Karpas-422 (cell line): ENCODE measurements at regions not wholly inside any gene's neighbourhood (a gene's known extent, or its start where the extent isn't known, plus 50 kb on each side); places are given as distances from the start of the nearest gene placed in this dataset.
"Not testable (repeated sequence)": the region's sequence is repeated elsewhere in the genome, so short reads cannot be mapped to it uniquely, and the experiment has no call there.

Experiments used
- DNase-seq: peaks from one replicate; pipeline ENCODE4 v3.0.0-alpha.2; 2015
- H2AFZ ChIP-seq: fragments of 200-600 bp; sonication (generic); 2 replicates; pipeline ENCODE4 v1.6.1; 2014; ENCODE audit warnings: antibody characterized with exemption, low read length, mixed read lengths
- H3K27ac ChIP-seq: fragments of 200-600 bp; sonication (generic); 2 replicates; pipeline ENCODE4 v1.5.1; 2014; ENCODE audit warnings: mild to moderate bottlenecking, low read length, moderate library complexity
- H3K27me3 ChIP-seq: fragments of 200-600 bp; sonication (generic); 2 replicates; pipeline ENCODE4 v1.6.1; 2014; ENCODE audit warnings: low read length, mixed read lengths
- H3K36me3 ChIP-seq: fragments of 200-600 bp; sonication (generic); 2 replicates; pipeline ENCODE4 v1.6.1; 2014; ENCODE audit warnings: low read length, mixed read lengths; ENCODE audit not compliant: insufficient read depth
- H3K4me1 ChIP-seq: fragments of 200-600 bp; sonication (generic); 2 replicates; pipeline ENCODE4 v1.6.1; 2014; ENCODE audit warnings: mild to moderate bottlenecking, low read length, mixed read lengths
- H3K4me2 ChIP-seq: fragments of 200-600 bp; sonication (generic); 2 replicates; pipeline ENCODE4 v1.6.1; 2014; ENCODE audit warnings: low read length, low read depth, mild to moderate bottlenecking; ENCODE audit not compliant: poor library complexity, severe bottlenecking
- H3K4me3 ChIP-seq: fragments of 200-600 bp; sonication (generic); 2 replicates; pipeline ENCODE4 v1.5.1; 2014; ENCODE audit warnings: mild to moderate bottlenecking, antibody characterized with exemption, low read length, mixed read lengths
- H3K79me2 ChIP-seq: fragments of 200-600 bp; sonication (generic); 2 replicates; pipeline ENCODE4 v1.6.1; 2014; ENCODE audit warnings: mild to moderate bottlenecking, low read length, mixed read lengths
- H3K9ac ChIP-seq: fragments of 200-600 bp; sonication (generic); 2 replicates; pipeline ENCODE4 v1.6.0; 2014; ENCODE audit warnings: low read length
- H3K9me2 ChIP-seq: fragments of 200-600 bp; sonication (generic), shearing (Covaris generic); replicated peaks from 2 replicates; pipeline ENCODE4 v1.6.0; 2014; ENCODE audit warnings: mild to moderate bottlenecking, low read length, moderate library complexity; ENCODE audit not compliant: insufficient read depth
- H3K9me3 ChIP-seq: fragments of 300-700, 200-600 bp; sonication (generic); 2 replicates; pipeline ENCODE4 v1.6.1; 2014; ENCODE audit warnings: low read length, mixed read lengths
- H4K20me1 ChIP-seq: fragments of 200-600 bp; sonication (generic); 2 replicates; pipeline ENCODE4 v1.6.1; 2014; ENCODE audit warnings: mild to moderate bottlenecking, antibody characterized with exemption, low read length, low read depth; ENCODE audit not compliant: insufficient read depth

GRCh38 chr10:65413001-65413400 lies 1512.8 kb upstream of the LRRTM3 start:
- H3K4me1 ChIP-seq: no peaks in the 10 kb centered on the region
- no peak for DNase-seq
- no peaks in the 10 kb centered on the region for H3K9me3 ChIP-seq
- H3K36me3 ChIP-seq: no peaks in the 10 kb centered on the region
- no peak overlapping the region for H3K27ac ChIP-seq
- H3K27me3 ChIP-seq: no peaks in the 10 kb centered on the region
- no peak overlapping the region for H3K9ac ChIP-seq
- 0 out of 2 replicates have a peak, but pooled peaks cover 3% of the 10 kb centered on the region for H3K9me2 ChIP-seq
- no peak overlapping the region for H3K4me2 ChIP-seq
- H3K4me3 ChIP-seq: no peak overlapping the region
- H3K79me2 ChIP-seq: no peaks in the 10 kb centered on the region
- H4K20me1 ChIP-seq: no peaks in the 10 kb centered on the region
- no peak overlapping the region for H2AFZ ChIP-seq

- Histone ChIP-seq H3K9ac (no peak overlapping the region), H2AFZ (no peak overlapping the region), H3K9me3 (no peaks in the 10 kb centered on the region), H3K36me3 (no peaks in the 10 kb centered on the region), H3K79me2 (no peaks in the 10 kb centered on the region), H3K27ac (no peak overlapping the region), H3K4me3 (no peak overlapping the region), H3K4me2 (no peak overlapping the region), H3K27me3 (no peaks in the 10 kb centered on the region), H3K4me1 (no peaks in the 10 kb centered on the region), H4K20me1 (no peaks in the 10 kb centered on the region), H3K9me2 (0 out of 2 replicates have a peak, but pooled peaks cover under 1% of the 10 kb centered on the region)
- no peak for DNase-seq
Measured at GRCh38 chr10:65415318-65415717, 1510.5 kb upstream of the LRRTM3 start.

GRCh38 chr10:65416094-65416493 lies 1509.7 kb upstream of the LRRTM3 start:
- H3K27me3 ChIP-seq: no peaks in the 10 kb centered on the region
- H3K79me2 ChIP-seq: no peaks in the 10 kb centered on the region
- H3K9me2 ChIP-seq: no peaks in the 10 kb centered on the region
- H3K9ac ChIP-seq: no peak overlapping the region
- no peaks in the 10 kb centered on the region for H3K9me3 ChIP-seq
- no peak overlapping the region for H3K4me3 ChIP-seq
- DNase-seq: no peak
- H3K36me3 ChIP-seq: no peaks in the 10 kb centered on the region
- H4K20me1 ChIP-seq: no peaks in the 10 kb centered on the region
- 0 out of 2 replicates have a peak overlapping the region, but pooled peaks have one; percentile 7 for H2AFZ ChIP-seq
- no peak overlapping the region for H3K27ac ChIP-seq
- no peak overlapping the region for H3K4me2 ChIP-seq
- H3K4me1 ChIP-seq: no peaks in the 10 kb centered on the region

GRCh38 chr10:65419629-65420028 lies 1506.2 kb upstream of the LRRTM3 start:
- no peaks in the 10 kb centered on the region for H3K27me3 ChIP-seq
- no peaks in the 10 kb centered on the region for H3K9me3 ChIP-seq
- H3K4me2 ChIP-seq: no peak overlapping the region
- no peak for DNase-seq
- H3K9ac ChIP-seq: no peak overlapping the region
- H3K79me2 ChIP-seq: no peaks in the 10 kb centered on the region
- H3K9me2 ChIP-seq: no peaks in the 10 kb centered on the region
- no peak overlapping the region for H3K4me3 ChIP-seq
- H3K27ac ChIP-seq: no peak overlapping the region
- H3K36me3 ChIP-seq: no peaks in the 10 kb centered on the region
- no peak overlapping the region for H2AFZ ChIP-seq
- H4K20me1 ChIP-seq: no peaks in the 10 kb centered on the region
- H3K4me1 ChIP-seq: peaks cover 10% of the 10 kb centered on the region

- H2AFZ ChIP-seq: peak overlapping the region; percentile 71
- H3K36me3 ChIP-seq: no peaks in the 10 kb centered on the region
- H3K4me1 ChIP-seq: peaks cover 10% of the 10 kb centered on the region
- peak overlapping the region; percentile 1 for H3K4me2 ChIP-seq
- no peak overlapping the region for H3K4me3 ChIP-seq
- DNase-seq: no peak
- no peaks in the 10 kb centered on the region for H3K79me2 ChIP-seq
- no peaks in the 10 kb centered on the region for H3K27me3 ChIP-seq
- no peaks in the 10 kb centered on the region for H3K9me3 ChIP-seq
- no peaks in the 10 kb centered on the region for H4K20me1 ChIP-seq
- H3K9ac ChIP-seq: no peak overlapping the region
- no peak overlapping the region for H3K27ac ChIP-seq
- H3K9me2 ChIP-seq: no peaks in the 10 kb centered on the region
Measured at GRCh38 chr10:65423043-65423442, 1502.8 kb upstream of the LRRTM3 start.

GRCh38 chr10:65429381-65429780 lies 1496.5 kb upstream of the LRRTM3 start:
- H3K4me3 ChIP-seq, H3K27me3 ChIP-seq, DNase-seq, H3K9me2 ChIP-seq, H2AFZ ChIP-seq, H3K27ac ChIP-seq, H3K4me2 ChIP-seq, H3K36me3 ChIP-seq, H3K9me3 ChIP-seq, H3K79me2 ChIP-seq, H3K9ac ChIP-seq, H4K20me1 ChIP-seq: not testable (repeated sequence)
- H3K4me1 ChIP-seq: peaks cover 15% of the 10 kb centered on the region

GRCh38 chr10:65430979-65431378 lies 1494.9 kb upstream of the LRRTM3 start:
- Histone ChIP-seq H3K9me2 (no peaks in the 10 kb centered on the region), H2AFZ (peak overlapping the region; percentile 45), H3K36me3 (no peaks in the 10 kb centered on the region), H4K20me1 (no peaks in the 10 kb centered on the region), H3K4me2 (peak overlapping the region; percentile 37), H3K27ac (peak overlapping the region; percentile 59), H3K9me3 (no peaks in the 10 kb centered on the region), H3K27me3 (no peaks in the 10 kb centered on the region), H3K4me1 (peaks cover 15% of the 10 kb centered on the region), H3K79me2 (no peaks in the 10 kb centered on the region), H3K4me3 (no peak overlapping the region), H3K9ac (0 out of 2 replicates have a peak overlapping the region, but pooled peaks have one; percentile 22)
- DNase-seq: peak; percentile 72

- H3K9me2 ChIP-seq: no peaks in the 10 kb centered on the region
- peaks cover 12% of the 10 kb centered on the region for H3K4me1 ChIP-seq
- H3K27ac ChIP-seq: no peak overlapping the region
- no peak overlapping the region for H3K9ac ChIP-seq
- H3K79me2 ChIP-seq: no peaks in the 10 kb centered on the region
- no peaks in the 10 kb centered on the region for H3K27me3 ChIP-seq
- H3K36me3 ChIP-seq: no peaks in the 10 kb centered on the region
- no peaks in the 10 kb centered on the region for H3K9me3 ChIP-seq
- H3K4me3 ChIP-seq: no peak overlapping the region
- H4K20me1 ChIP-seq: no peaks in the 10 kb centered on the region
- no peak for DNase-seq
- H2AFZ ChIP-seq: no peak overlapping the region
- H3K4me2 ChIP-seq: no peak overlapping the region
Measured at GRCh38 chr10:65470986-65471385, 1454.8 kb upstream of the LRRTM3 start.

- no peak overlapping the region for H2AFZ ChIP-seq
- H3K9ac ChIP-seq: no peak overlapping the region
Measured at GRCh38 chr10:65482848-65483247, 1443.0 kb upstream of the LRRTM3 start.

More at GRCh38 chr10:65482848-65483247, 1443.0 kb upstream of the LRRTM3 start:
- Histone ChIP-seq H3K27ac (no peak overlapping the region), H3K36me3 (no peaks in the 10 kb centered on the region), H3K27me3 (no peaks in the 10 kb centered on the region), H3K4me3 (no peak overlapping the region), H3K9me2 (0 out of 2 replicates have a peak, but pooled peaks cover 5% of the 10 kb centered on the region), H3K4me1 (no peaks in the 10 kb centered on the region), H3K79me2 (no peaks in the 10 kb centered on the region), H3K4me2 (no peak overlapping the region), H4K20me1 (no peaks in the 10 kb centered on the region), H3K9me3 (no peaks in the 10 kb centered on the region)
- DNase-seq: no peak
